GM19240 (cell line): ENCODE measurements at regions not wholly inside any gene's neighbourhood (a gene's known extent, or its start where the extent isn't known, plus 50 kb on each side); places are given as distances from the start of the nearest gene placed in this dataset.
"Not testable (repeated sequence)": the region's sequence is repeated elsewhere in the genome, so short reads cannot be mapped to it uniquely, and the experiment has no call there.

Source experiments
- DNase-seq: peaks from one replicate; pipeline ENCODE4 v3.0.0; 2011; ENCODE audit warnings: low spot score; ENCODE audit not compliant: insufficient read length

GRCh38 chr16:66116163-66117002, 250.1 kb upstream of the CDH5 start:
- no peak for DNase-seq

GRCh38 chr16:66115373-66115772, 251.1 kb upstream of the CDH5 start:
- DNase-seq, result no peak

GRCh38 chr16:66113223-66113622, 253.3 kb upstream of the CDH5 start:
- no peak for DNase-seq

GRCh38 chr16:66109677-66110076, 256.8 kb upstream of the CDH5 start:
- DNase-seq, result no peak

GRCh38 chr16:66107661-66108060, 258.8 kb upstream of the CDH5 start:
- DNase-seq, result no peak

GRCh38 chr16:66103211-66103610, 263.3 kb upstream of the CDH5 start:
- DNase-seq, result no peak

GRCh38 chr16:66099306-66099705, 267.2 kb upstream of the CDH5 start:
- DNase-seq, result no peak

- DNase-seq, result no peak
Measured at GRCh38 chr16:66097751-66098150, 268.7 kb upstream of the CDH5 start.

- DNase-seq, result no peak
Measured at GRCh38 chr16:66095676-66096075, 270.8 kb upstream of the CDH5 start.

GRCh38 chr16:66093191-66093590, 273.3 kb upstream of the CDH5 start:
- no peak for DNase-seq

GRCh38 chr16:66091471-66091891, 275.0 kb upstream of the CDH5 start:
- DNase-seq, result no peak

- no peak for DNase-seq
Measured at GRCh38 chr16:66088681-66089080, 277.8 kb upstream of the CDH5 start.

GRCh38 chr16:66087308-66087707, 279.2 kb upstream of the CDH5 start:
- no peak for DNase-seq

- DNase-seq, result no peak
Measured at GRCh38 chr16:66085651-66086050, 280.8 kb upstream of the CDH5 start.

- DNase-seq, result not testable (repeated sequence)
Measured at GRCh38 chr16:66084731-66085130, 281.8 kb upstream of the CDH5 start.

GRCh38 chr16:66084306-66084705, 282.2 kb upstream of the CDH5 start:
- no peak for DNase-seq

- no peak for DNase-seq
Measured at GRCh38 chr16:66083171-66083570, 283.3 kb upstream of the CDH5 start.

- DNase-seq, result no peak
Measured at GRCh38 chr16:66082424-66082823, 284.1 kb upstream of the CDH5 start.

GRCh38 chr16:66081775-66082366, 284.6 kb upstream of the CDH5 start:
- no peak for DNase-seq

GRCh38 chr16:66079671-66080334, 286.7 kb upstream of the CDH5 start:
- no peak for DNase-seq

- DNase-seq, result no peak
Measured at GRCh38 chr16:66070140-66070917, 296.2 kb upstream of the CDH5 start.

- DNase-seq, result no peak
Measured at GRCh38 chr16:66069587-66069986, 296.9 kb upstream of the CDH5 start.
